ENCODE measurements at regions not wholly inside any gene's neighbourhood (a gene's known extent, or its start where the extent isn't known, plus 50 kb on each side); places are given as distances from the start of the nearest gene placed in this dataset.
A peak's percentile ranks its signal among the peaks of the same experiment; 100 is the strongest.

GRCh38 chr17:73841431-73842060 is 197.3 kb upstream of the SDK2 start:
- no peak overlapping the region for H4K8ac ChIP-seq (ENCODE audit: extremely low read depth, insufficient read depth, low read length)
- 86% methylated on average over 3 of the region's 3 CpGs; no CpG with 5 or more reads in 1 of the 2 experiments for WGBS, 2 experiments (ENCODE audit: extremely low coverage in 1 of 2, insufficient coverage in 1 of 2, insufficient read length in 1 of 2, insufficient replicate concordance in 2 of 2, low coverage in 1 of 2, low lambda C conversion rate in 2 of 2, missing lambda C conversion rate in 1 of 2)
- no peak overlapping the region for H4K91ac ChIP-seq (replicated peaks; ENCODE audit: insufficient read length, low read length)
- no peaks in the 10 kb centered on the region for H4K20me1 ChIP-seq (replicated peaks in 1 of 2; ENCODE audit: control insufficient read depth in 1 of 2, insufficient read depth in 2 of 2, low read length in 2 of 2)
- CTCF ChIA-PET (ENCODE audit: partially characterized antibody) = interaction anchor here (0.6 to 5.5 kb wide), 31 partner anchors 14 to 659 kb away, joined by 3 to 24 read pairs (median 4); no protein-coding TSS in a partner anchor
- H3K9ac ChIP-seq (replicated peaks in 1 of 4; ENCODE audit: extremely low read depth in 1 of 4, low read depth in 3 of 4, low read length in 3 of 4) = no peak overlapping the region
- no peak overlapping the region for H3K4ac ChIP-seq (replicated peaks; ENCODE audit: insufficient read length, low read depth, low read length)
- no peak overlapping the region for H2BK12ac ChIP-seq (ENCODE audit: low read depth, low read length)
- H3K14ac ChIP-seq (ENCODE audit: insufficient read length) = no peak overlapping the region
- H2AFZ ChIP-seq (ENCODE audit: low read length) = no peak overlapping the region
- no peaks in the 10 kb centered on the region for H3K23me2 ChIP-seq (ENCODE audit: low read depth, low read length)
- no peak overlapping the region for H3K23ac ChIP-seq (ENCODE audit: insufficient read length)
- H3K27me3 ChIP-seq (replicated peaks in 1 of 4; ENCODE audit: control insufficient read depth in 3 of 4, extremely low read depth in 1 of 4, insufficient read depth in 3 of 4, low read length in 3 of 4) = no peaks in the 10 kb centered on the region
- no peak overlapping the region for H2AK5ac ChIP-seq (ENCODE audit: low read depth, low read length)
- no peak overlapping the region for H3K27ac ChIP-seq (ENCODE audit: low read depth, low read length)
- H3K9me3 ChIP-seq (ENCODE audit: insufficient read depth in 2 of 2, low read depth in 1 of 2, low read length in 1 of 2) = 0 out of 4 replicates have a peak, but pooled peaks cover 0 to 2% of the 10 kb centered on the region in 2 experiments
- H3K4me2 ChIP-seq (ENCODE audit: insufficient read depth in 1 of 2, low read depth in 2 of 2, low read length in 2 of 2) = no peak overlapping the region
- H3K79me1 ChIP-seq (ENCODE audit: low read depth, low read length) = no peaks in the 10 kb centered on the region
- FAIRE-seq (no peak), DNase-seq (ENCODE audit: low read depth in 1 of 2, low spot score in 2 of 2) (peak in 1 of 2 experiments; percentile 59)
- no peaks in the 10 kb centered on the region for H3K36me3 ChIP-seq (ENCODE audit: control insufficient read depth in 2 of 4, insufficient read depth in 4 of 4, low read length in 3 of 4)
- H3K4me1 ChIP-seq (replicated peaks in 1 of 4; ENCODE audit: control insufficient read depth in 3 of 4, insufficient read depth in 4 of 4, low read length in 3 of 4) = no peaks in the 10 kb centered on the region
- H2BK15ac ChIP-seq (ENCODE audit: low read length) = no peak overlapping the region
- H3K4me3 ChIP-seq (ENCODE audit: extremely low read depth in 1 of 4, insufficient read depth in 2 of 4, low read depth in 3 of 4, low read length in 4 of 4) = no peak overlapping the region
- POLR2A ChIA-PET (ENCODE audit: partially characterized antibody) = interaction anchor here (0.9 kb wide), 1 partner anchor 18 kb away, joined by 3 read pairs; no protein-coding TSS in a partner anchor
- H2BK5ac ChIP-seq (ENCODE audit: low read depth, low read length) = no peak overlapping the region
- no peak overlapping the region for H2BK20ac ChIP-seq (ENCODE audit: low read length)
- no peak overlapping the region for H2BK120ac ChIP-seq (replicated peaks; ENCODE audit: low read depth, low read length)
- no peak overlapping the region for H3K56ac ChIP-seq (replicated peaks; ENCODE audit: insufficient read length, low read depth, low read length)
- H3K79me2 ChIP-seq (ENCODE audit: control insufficient read depth in 1 of 2, insufficient read depth in 2 of 2, low read length in 2 of 2) = no peaks in the 10 kb centered on the region
- no peak overlapping the region for H4K5ac ChIP-seq (ENCODE audit: insufficient read length, low read depth, low read length)
- no peak overlapping the region for H3K18ac ChIP-seq (ENCODE audit: extremely low read depth, low read length)
- TF ChIP-seq POLR2A (IDR thresholded peaks at IDR 0.05; ENCODE audit: control extremely low read depth in 1 of 2, low read depth in 2 of 2, low read length in 2 of 2) = no peak
- no peak for TF ChIP-seq POLR2AphosphoS5 (IDR thresholded peaks at IDR 0.05; ENCODE audit: low read depth, low read length)
- peak; percentile 76 for TF ChIP-seq MAX (IDR thresholded peaks at IDR 0.05)
- no peak for TF ChIP-seq RNF2 (IDR thresholded peaks at IDR 0.05; ENCODE audit: borderline replicate concordance, low read depth, low read length, missing control alignments, poor library complexity, severe bottlenecking)
- TF ChIP-seq SIN3A (conservative IDR thresholded peaks at IDR 0.05 in 1 of 2, IDR thresholded peaks at IDR 0.05 in 1 of 2; ENCODE audit: low read depth in 1 of 2, low read length in 2 of 2) = no peak
- no peak for TF ChIP-seq TAF7 (optimal IDR thresholded peaks at IDR 0.05; ENCODE audit: borderline replicate concordance, low read depth, low read length)
- no peak for TF ChIP-seq RXRA (IDR thresholded peaks at IDR 0.05; ENCODE audit: insufficient read depth, low read depth, low read length)
- TF ChIP-seq BRCA1 (IDR thresholded peaks at IDR 0.05; ENCODE audit: low read depth, low read length) = no peak
